HG03135 (cell line): ENCODE measurements at regions not wholly inside any gene's neighbourhood (a gene's known extent, or its start where the extent isn't known, plus 50 kb on each side); places are given as distances from the start of the nearest gene placed in this dataset.
"Not testable (repeated sequence)": the region's sequence is repeated elsewhere in the genome, so short reads cannot be mapped to it uniquely, and the experiment has no call there.

ENCODE experiments used
- ATAC-seq: cut with Tn5 transposase; IDR thresholded peaks from one replicate; pipeline ENCODE4 v1.9.1; 2021; ENCODE audit warnings: mild to moderate bottlenecking, moderate library complexity; ENCODE audit not compliant: unreplicated experiment

DNA sequence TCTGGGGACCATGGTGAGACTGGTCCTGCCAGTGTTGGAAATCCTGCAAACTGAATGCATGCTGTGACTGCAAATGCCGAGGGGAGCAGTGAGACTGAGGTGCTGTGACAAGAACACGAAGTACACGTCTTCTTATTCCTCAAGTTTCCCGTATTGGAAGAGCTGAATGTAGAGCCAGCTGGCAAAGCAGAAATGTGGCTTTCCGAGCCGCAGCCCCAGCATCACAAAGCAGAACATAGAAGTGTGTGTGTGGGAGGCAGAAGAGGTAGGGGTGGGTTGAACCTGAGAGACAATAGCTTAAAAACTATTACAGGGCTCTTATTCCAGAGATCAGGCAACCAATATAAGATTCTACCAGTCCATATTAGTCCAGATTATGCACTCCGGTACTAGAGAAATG, 98.8 kb downstream of the CARTPT start:
- ATAC-seq, result no peak

DNA sequence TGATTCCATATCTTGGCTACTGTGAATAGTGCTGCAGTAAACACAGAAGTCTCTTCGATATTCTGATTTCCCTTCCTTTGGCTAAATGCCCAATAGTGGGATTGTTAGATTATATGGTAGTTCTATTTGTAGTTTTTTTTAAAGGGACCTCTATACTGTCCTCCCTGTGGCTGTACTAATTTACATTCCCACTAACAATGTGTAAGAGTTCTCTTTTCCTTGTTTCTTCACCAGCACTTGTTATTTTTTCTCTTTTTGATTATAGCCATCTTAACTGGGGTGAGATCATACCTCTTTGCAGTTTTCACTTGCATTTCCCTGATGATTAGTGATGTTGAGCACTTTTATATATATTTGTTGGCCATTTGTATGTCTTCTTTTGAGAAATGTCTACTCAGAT, 102.0 kb downstream of the CARTPT start:
- no peak for ATAC-seq

DNA sequence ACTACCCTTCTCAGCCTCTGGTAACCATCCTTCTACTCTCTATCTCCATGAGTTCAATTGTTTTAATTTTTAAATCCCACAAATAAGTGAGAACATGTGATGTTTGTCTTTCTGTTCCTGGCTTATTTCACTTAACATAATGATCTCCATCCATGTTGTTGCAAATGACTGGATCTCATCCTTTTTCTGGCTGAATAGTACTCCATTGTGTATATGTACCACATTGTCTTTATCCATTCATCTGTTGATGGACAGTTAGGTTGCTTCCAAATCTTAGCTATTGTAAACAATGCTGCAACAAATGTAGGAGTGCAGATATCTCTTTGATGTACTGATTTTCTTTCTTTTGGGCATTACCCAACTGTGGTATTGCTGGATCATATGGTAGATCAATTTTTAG, 103.0 kb downstream of the CARTPT start:
- ATAC-seq, result not testable (repeated sequence)

DNA sequence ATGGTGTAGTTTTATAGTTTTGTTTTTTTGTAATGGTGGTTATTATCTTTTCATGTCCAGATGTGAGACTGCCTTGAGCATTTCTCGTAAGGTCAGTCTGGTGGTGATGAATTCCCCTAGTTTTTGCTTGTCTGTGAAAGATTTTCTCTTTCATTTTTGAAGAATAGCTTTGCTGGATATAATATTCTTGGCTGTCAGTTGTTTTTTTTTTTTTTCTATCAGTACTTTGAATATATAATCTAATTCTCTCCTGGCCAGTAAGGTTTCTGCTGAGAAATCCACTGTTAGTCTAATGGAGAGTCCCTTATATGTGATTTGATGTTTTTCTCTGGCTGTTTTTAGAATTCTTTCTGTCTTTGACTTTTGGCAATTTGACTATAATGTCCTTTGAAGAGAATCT, 106.9 kb downstream of the CARTPT start:
- ATAC-seq, result no peak

DNA sequence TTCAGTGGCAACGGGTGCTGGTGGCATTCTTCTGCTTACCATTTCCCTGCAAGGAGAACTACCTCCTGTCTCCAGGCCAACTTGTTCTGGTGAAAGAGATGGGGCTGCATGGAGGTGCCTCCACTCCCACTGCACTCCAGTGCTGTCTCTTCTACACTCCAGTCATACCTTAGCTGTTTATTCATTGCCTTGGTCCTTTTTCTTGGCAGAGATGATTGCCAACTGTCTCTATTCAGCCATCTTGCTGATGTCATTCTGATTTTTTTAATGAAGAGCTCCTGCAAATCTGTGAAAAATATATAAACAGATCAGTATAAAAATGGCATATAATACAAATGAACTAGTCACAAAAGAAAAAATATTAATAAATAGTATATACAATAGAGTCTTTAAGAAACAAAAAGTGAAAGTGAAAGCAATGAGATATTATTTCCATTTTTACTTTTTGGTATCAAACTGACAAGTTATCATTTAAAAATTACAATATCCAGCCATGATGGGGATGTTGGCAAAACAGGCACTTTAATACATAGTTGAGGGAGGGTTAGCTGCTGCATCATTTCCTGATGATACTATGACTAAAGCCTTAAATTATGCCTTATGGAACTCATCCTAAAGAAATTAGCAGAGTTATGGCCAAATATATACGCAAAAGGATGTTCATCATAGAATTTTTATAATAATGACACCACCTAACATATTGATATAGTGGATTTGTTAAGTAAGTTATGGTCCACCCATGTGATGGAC, 109.4 kb downstream of the CARTPT start:
- no peak for ATAC-seq

DNA sequence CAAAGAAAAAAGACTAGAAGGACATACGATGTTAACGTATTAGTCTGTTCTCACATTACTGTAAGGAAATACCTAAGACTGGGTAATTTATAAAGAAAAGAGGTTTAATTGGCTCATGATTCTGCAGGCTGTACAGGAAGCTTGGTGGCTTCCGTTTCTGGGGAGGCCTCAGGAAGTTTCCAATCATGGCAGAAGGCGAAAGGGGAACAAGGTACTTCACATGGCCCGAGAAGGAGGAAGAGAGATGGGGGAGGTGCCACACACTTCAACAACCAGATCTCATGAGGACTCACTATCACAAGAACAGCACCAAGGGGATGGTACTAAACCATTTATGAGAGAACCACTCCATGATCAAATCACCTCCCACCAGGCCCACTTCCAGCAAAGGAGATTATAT, 110.1 kb downstream of the CARTPT start:
- no peak for ATAC-seq

DNA sequence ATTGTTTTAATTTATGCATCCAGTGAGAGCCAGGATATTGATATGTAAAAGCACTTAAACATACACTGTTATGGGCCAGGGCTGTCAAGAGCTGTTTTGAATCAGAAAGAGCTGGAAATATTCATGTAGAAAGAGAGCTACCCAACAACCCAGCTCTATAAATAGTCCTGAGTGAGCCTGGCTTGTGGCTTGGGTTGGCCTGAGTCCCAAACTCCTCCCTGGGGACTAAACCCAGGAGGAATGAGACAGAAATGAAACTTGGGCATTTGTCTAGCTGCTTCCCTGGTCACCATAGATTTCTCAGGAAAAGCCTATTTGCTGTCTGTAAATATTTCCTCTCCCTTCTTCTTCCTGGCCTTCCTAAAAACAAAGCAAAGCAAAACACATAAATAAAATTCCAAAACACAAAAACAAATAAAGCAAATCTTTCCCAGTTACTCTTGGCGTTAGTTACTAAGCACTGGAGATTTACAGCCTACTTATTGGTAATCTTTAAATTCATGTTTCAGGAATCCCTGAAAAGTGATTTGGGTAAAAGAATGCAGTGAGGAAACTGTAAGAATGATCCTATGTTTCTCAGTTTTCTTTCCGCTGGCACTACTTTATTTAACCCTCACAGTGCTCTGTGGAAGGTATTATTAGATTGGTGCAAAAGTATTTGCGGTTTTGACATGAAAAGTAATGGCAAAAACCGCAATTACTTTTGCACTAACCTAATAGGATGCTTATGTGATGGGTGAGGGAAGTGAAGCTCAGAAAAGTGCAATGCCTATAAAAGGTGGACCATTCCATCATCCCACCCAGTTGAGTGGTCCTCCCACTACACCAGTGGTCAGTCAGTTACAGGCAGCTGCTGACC, 111.8 kb downstream of the CARTPT start:
- ATAC-seq, result no peak

DNA sequence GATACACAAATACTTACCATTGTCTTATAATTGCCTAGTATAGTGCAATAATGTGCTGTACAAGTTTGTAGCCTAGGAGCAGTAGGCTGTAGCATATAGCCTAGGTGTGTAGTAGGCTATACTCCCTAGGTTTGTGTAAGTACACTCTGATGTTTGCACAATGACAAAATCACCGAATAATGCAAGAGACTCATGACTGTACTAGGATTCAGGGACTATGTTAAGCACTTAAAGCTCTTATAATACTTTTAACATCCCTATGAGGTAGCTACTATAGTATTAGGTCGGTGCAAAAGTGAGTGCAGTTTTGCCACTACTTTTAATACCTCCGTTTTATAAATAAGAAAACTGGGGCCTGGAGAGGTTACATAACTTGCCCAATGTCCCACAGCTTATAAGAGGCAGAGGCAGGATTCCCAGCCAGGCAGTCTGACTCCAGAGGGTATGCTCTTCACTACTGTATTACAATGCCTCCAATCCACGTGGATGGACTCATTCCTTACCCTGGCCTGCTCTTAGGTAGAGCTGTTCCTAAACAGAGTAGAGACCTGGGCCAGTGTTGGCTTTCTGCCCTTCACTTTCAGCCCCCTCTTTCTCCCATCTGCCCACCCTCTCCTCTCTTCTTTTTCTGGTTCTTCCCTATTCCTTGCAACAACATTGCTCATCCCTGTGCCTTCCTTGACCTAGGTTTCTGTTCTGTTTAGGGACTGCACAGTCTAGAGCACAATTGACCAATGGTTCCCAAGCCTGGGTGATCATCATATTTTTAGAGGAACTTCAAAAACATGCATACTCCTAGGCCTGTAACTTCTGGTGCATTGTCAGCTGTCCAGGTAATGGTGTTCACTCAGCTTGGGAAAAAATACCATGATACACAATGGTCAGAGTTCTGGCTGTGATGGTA, 114.0 kb downstream of the CARTPT start:
- ATAC-seq, result no peak

DNA sequence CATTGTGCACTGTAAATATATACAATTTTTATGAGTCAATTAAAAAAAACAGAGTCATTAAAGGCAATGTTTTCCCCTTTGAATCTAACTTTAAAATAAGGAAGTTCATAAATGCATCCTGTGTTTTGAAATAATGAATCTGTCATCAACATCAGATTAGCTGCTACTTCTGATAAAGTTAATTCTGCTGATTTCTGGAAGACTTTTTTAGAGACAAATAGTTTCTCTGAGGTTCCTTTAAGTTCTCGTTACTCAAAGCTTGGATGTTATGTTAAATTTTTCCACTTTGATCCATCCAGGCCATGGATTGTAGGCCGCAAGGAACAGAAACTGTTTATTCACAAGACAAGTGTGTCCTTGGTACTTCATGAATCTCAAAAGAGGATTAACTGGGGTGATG, 115.5 kb downstream of the CARTPT start:
- no peak for ATAC-seq

DNA sequence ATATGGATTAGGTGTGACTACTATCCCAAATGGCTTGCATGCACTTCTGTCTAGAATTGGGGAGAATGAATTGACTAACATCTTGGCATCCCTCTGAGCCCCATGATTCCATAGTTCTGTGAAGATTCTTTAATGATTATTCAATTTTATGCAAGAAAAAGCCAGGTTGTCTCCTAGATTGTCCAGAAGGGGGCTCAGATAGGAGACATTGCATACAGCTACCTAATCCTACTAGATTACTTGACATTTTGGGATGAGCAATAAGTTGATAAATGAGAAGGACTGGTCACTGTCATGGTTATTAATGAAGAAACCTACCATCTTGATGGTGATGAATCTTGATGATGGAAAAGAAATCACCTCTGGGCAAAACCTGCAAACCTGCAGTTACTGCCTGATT, 117.0 kb downstream of the CARTPT start:
- no peak for ATAC-seq

DNA sequence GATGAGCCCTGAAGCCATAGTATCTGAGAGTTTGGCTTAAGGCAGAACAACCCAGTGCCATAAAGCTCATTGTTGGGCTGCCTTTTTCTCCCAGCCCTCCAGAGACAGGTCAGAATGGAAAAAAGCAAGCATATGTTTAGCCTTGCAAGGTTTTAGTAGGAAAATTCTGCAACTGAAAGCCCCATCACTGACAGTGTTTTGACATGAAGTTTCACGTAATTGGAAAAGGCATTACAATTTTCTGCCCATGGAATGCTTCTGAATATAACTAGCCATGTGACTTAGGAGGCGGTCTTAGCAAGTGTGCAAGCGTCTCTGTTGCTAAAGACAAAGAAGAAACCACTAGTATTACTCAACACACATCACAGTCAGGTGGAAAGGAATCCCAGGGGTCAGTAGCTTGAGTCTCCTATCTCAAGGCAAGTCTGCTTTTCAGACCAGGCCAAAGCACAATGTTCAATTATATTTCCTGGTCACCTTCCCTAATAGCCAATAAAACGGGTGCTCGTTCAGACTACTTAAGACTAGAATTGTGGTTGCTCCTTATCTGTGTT, 117.6 kb downstream of the CARTPT start:
- ATAC-seq, result no peak

DNA sequence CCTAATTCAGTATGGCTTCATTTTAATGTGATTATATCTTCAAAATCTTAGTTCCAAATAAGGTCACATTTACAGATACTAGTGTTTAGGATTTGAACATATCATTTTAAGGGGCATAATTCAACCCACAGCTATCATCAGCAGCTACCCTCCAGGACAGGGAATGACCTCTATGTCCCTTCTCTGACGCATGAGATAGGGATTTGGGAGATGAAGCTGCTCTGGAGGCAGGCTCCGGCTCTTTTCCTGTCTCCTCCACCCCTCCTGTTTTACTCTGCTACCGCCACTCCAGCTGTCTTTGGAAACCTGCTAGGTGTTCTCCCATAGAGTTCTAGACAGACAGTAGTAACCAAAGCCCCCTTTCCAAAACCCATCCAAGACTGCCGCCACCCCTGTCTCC, 119.2 kb downstream of the CARTPT start:
- no peak for ATAC-seq

DNA sequence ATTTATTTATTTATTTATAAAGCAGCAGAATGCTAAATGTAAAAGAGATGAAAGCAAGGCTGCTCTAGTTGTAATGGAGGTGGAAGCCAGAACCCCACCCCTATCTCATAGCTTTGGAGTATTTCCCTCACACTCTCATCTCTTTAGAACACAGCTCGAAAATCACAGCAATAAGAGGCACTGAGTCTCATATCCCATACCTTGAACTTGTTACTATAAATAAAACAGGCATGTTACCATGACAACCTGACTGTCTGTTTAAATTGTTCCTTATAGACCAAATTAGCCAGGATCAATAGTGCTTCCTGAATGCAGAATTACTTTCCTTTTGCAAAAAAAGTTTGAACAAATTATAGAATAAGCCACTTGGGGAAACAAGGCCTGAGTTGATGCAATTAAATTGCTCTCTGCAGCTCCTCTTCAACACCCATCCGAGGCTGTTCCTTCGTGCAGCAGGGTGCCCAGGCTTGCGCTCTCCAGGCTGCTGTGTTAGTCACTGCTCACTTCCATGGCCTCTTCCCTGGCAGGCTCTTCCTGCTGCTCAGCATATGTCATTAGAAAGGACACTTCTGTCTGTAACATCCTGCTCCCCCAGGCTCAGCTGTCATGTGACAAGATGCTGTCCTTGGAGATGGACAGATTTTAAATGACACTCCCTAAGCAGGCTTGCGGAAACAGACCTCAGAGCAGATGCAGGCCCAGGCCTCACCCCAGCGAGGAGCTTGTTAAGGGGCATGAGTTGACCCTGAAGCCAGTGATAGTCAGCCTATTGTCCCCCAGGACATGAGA, 120.2 kb downstream of the CARTPT start:
- no peak for ATAC-seq

DNA sequence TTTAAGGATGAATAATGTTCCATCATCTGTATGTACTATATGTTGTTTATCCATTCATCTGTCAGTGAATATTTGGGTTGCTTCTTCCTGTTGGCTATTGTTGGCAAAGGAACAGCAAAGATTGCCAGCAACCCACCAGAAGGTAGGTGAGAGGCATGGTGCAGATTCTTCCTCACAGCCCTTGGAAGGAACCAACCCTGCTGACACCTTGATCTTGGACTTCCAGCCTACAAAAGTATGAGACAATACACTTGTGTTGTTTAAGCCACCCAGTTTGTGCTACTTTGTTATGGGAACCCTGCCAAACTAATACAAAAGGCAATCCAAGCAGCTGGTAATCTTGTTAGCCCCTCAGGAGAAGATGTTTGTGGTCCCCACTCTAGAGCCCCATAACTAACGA, 122.0 kb downstream of the CARTPT start:
- ATAC-seq, result no peak

DNA sequence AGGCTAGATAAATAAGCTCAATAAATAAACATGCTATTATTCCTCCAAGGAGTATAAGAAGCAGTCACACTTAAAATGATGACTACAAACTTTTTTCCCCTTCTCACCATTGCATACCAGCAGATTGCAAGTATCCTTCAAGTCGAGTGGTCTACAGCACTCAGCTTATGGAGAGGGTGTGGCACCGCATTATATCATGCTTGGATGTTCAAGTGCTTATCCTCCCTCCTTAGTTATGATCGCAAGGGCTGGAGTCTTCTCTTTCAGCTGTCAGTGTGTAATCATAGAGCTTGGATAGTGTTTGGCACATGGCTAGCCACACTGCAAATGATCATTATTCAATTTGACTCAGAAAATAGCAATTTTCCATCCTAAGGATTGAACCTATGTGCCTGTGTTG, 124.0 kb downstream of the CARTPT start:
- ATAC-seq, result no peak

DNA sequence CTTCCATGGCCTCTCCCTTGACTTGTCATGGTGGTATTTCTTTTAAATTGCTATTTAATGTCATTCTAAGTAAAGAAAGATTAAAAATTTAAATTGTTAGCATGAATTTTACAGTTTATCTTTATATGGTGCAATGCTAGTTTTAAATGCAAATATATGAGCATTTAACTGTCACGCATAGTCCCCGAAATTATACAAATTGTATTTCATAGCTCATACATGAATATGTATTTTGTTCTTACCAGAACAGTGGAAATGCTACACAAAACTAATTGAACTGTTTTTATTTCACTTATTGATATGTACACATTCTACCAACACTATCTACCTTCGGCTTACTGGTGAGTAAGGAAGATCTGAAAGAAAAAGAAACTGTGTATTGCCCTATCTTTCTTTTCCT, 125.8 kb downstream of the CARTPT start:
- no peak for ATAC-seq

DNA sequence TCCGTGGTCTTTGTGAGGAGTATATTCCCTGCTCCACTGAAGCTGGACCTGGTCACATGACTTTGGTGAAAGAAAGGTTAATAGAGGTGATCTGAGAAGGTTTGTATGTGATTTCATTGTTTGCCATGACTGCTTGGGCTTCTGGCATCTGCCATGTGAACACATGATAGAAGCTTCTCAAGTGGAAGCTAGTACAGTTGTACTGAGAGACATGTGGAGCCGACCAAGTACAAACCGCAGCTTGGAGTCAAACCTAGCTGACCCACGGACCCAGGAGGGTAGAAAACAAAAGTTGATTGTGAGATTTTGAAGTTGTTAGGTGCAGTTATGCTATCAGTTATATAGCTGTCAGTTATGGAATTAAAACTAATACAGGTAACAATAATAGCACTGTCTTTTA, 140.4 kb downstream of the CARTPT start:
- ATAC-seq, result no peak

DNA sequence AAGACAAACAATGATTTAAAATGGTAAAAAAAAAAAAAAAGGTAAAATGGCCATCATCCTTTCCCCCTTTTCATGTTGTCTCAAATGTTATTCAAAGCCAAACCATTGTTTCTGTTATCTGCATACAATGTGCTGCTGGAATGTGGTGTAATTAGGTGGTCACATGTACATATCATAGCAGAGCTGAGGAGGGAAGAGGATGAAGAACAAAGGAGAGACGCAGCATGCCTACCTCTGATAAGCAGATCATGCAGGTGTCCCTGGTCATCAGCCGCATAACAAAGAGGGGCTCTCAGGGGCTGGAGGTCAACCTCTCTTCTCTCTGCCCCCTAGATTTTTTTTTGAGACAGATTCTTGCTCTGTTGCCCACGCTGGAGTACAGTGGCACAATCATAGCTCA, 141.0 kb downstream of the CARTPT start:
- ATAC-seq, result no peak

DNA sequence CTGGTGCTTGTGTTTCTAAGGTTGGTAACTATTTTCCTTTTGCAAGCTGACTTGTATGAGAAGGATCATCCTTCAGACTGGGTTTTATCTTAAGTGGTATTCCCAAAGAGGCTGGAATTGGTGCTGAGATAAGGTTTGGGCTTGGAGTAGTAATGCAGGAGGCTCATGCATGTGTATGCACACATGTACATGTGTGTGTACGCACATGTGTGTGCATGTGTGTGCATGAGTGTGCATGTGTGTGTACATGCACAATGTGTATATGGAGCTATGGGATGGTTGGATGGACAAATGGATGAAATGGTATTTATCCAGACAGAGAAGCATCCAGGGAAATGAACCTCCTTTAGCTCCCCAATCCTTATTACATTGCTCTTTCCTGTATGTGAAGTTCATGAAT, 142.6 kb downstream of the CARTPT start:
- no peak for ATAC-seq

DNA sequence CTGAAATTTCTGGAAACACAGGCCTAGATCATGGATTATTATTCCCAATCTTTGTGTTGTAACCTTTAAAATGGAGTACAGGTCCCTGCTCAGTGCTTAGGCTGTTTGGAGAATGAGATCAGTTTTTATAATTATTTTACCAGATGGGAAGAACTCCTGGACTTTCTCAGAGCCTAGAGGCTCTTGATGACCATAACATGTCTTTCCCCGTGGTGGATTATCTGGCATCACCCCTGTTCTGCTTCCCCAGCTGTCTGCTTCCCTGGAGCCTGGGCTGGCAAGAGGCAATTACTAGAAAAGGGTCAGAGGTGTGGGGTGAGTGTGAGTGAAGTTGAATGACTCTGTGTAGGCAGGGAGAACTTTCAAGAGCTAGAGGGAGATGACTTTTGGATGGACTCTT, 143.0 kb downstream of the CARTPT start:
- ATAC-seq, result no peak
